A204.1 (cell line): ENCODE measurements at regions not wholly inside any gene's neighbourhood (a gene's known extent, or its start where the extent isn't known, plus 50 kb on each side); places are given as distances from the start of the nearest gene placed in this dataset.

Experiments
- FAIRE-seq: peaks from 2 replicates; lab custom pipeline; 2012; peaks lifted over from hg19 to GRCh38; lab: Jason Lieb, UNC

GRCh38 chr7:47147213-47147631, 434.7 kb downstream of the TNS3 start:
- no peak for FAIRE-seq

- FAIRE-seq = no peak
These were observed 435.9 kb downstream of the TNS3 start for GRCh38 chr7:47145982-47146381.

DNA sequence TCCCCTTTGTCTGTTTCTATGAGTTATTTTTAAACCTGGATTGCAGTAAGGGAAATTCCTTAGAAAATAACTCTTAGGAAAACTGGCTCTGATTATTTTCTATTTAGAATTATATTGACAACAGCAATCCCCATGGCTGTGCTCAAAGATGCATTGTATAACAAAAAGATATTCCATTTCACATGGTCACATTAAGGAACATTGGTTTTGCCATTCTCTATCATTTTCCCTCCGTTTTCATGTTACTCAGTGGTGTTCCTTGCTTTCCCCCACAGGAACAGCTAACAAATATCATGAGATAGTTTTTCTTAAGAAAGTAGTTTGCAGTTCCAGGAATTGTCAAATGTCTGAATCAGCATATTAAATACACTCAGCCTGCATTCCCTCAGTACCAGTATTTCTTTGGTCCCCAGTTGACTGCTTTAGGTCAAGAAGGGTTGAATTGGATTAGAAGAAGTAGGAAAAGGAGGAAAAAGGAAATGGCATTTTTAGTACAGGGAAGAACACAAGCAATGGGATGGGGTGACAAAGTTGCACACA, 436.7 kb downstream of the TNS3 start:
- FAIRE-seq = no peak

DNA sequence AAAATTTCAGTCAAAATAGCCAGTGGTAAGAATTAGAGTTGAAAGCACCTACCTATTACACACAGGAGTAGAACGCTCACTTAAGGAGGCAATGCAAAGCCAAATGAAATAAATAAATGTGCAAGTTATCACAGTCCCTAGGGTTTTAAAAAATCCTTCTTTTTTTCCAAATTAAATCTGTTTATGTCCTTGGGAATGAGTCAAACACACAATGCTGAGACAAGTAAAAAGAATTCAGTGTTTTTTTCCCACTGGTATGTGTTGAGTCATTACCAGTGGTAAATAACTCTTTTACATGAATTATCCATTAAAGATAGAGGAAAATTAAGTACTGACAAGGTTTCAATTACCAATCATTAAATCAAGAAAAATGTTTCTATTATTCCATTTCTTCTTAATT, 438.6 kb downstream of the TNS3 start:
- FAIRE-seq = no peak

DNA sequence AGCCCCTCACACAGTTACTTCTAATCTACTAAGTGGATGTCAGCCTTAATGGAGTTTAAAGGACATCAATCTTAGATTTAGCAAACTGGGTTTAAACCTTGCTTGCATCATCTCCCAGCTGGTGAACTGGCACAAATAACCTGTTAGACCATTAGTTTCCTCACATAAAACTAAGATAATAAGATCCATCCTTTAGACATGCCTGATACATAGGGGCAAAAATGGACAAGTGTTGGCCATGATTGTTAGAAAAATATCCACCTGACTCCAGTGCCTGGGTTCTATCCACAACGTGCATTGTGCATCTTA, 439.1 kb downstream of the TNS3 start:
- FAIRE-seq = no peak

GRCh38 chr7:47142169-47142866, 439.6 kb downstream of the TNS3 start:
- no peak for FAIRE-seq

- FAIRE-seq = no peak
These were observed 449.4 kb downstream of the TNS3 start for GRCh38 chr7:47132471-47132870.

- no peak for FAIRE-seq
These were observed 453.2 kb downstream of the TNS3 start for GRCh38 chr7:47128700-47129099.

DNA sequence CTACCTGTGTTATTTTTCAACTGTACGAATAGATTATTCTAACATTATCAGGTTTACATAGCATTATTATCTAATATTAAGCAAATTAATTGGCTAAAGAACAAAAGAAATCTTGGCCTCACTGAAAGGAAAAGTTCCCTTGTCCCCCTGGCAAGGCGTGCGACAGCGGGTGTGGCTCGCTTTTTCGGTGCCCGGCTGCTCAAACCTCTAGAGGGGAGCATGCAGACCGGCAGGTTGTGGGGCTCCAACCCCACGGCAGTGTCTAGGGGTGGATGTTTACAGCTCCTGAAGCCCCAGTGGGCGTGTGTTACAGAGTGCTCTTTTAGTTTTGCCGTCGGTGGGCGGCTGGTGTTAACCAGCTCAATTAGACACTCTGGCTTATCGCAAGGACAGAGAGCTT, 456.4 kb downstream of the TNS3 start:
- no peak for FAIRE-seq

- FAIRE-seq = no peak
These were observed 462.5 kb downstream of the TNS3 start for GRCh38 chr7:47119261-47119865.

DNA sequence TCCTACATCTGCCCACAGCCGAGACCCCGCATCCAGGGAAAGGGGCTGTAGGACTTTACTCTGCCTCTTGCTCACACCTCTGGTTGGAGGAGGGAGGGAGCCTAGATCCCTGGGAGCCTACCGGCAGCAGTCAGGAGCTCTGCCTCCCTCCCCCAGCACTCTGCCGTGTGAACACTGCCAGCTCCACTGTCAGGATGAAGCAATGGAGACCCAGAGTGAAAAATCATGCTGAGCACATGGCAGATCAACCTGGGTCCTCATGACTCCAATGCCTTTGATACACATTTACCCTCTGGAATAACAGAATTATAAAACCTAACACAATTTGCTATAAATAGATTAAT, 477.7 kb downstream of the TNS3 start:
- no peak for FAIRE-seq

- FAIRE-seq = no peak
These were observed 478.3 kb downstream of the TNS3 start for GRCh38 chr7:47103498-47104205.

- no peak for FAIRE-seq
These were observed 479.5 kb downstream of the TNS3 start for GRCh38 chr7:47102331-47102841.

- FAIRE-seq = no peak
These were observed 481.0 kb downstream of the TNS3 start for GRCh38 chr7:47100817-47101435.

DNA sequence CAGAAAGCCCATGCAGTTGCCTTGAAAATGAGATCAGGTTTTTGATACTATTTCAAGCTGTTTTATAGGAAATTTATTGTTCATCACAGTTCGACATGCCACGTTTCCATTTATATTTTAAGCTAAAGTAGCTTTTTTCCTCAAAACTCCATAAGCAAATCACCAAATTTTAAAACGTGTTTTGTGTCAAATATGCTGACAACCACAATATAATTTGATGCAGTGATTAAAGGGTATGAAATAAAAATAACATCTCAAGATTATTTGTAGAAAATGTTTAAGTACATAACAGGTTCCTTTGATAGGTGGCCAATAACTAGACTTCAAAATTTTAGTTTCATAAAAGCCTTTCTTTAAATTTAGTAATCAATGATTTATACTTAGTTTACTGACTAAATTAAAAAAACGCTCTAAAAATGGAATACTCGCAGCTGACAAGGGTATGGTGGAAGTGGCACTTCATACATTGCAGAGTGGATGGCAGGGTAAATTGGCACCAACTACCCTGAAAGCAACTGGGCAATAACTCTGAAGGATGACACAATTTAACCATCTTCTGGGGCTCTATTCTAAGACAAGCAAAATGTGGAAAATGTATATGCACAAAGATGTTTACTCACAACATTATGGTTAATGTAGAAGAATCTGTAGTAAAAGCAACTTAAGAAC, 481.6 kb downstream of the TNS3 start:
- no peak for FAIRE-seq

DNA sequence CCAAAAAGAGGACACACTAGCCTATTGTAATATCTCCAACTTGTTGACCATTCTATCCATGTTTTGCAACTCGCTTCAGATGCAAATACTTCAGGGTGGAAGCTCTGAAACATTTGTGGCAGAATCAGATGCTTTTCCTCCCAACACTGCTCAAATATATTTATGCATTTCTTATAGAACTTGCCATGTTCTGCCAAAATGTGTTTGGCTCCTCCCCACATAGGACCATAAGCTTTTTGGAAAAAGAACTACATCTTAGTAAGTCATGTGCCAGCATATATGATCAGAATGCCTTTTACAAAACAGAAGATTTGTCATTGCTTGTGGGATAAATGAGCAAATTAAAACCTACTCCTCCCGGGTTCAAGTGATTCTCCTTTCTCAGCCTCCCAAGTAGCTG, 484.5 kb downstream of the TNS3 start:
- FAIRE-seq = no peak

DNA sequence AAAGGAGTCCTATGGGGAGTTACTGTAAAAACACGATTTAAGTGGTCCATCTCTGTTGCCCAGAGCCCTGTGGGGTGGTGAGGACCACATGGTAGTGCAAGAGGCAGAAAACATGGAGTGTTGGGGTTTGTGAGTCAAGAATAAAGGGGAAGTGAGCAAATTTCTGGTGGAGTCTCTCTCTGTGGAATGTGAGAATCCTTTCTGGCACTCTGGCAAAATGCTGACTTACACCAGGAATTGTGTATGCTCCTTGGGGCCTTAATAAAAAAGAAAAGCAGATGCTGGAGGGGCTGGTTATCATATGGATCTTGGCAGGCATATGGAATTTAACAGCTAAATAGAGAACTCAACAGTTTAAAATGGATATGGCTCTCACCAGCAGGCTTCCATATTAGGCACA, 486.0 kb downstream of the TNS3 start:
- FAIRE-seq = no peak

DNA sequence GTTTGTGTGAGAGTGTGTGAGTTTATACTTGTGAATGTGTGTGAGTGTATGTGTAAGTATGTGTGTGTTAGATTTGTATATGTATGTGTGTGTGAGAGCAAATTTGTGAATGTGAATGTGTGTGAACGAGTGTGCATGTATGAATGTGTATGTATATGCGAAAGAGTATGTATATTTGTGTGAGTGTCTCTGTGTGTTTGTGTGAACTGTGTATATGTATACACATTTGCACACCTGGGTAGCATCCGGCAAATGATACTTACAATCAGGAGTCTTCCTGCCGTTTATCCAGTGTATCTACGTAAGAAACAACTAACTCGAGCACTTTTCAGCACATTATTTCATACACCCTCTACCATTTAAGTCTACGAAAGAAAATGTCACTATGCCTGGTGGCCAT, 487.4 kb downstream of the TNS3 start:
- FAIRE-seq = no peak

GRCh38 chr7:47093320-47094234, 488.3 kb downstream of the TNS3 start:
- FAIRE-seq = no peak

GRCh38 chr7:47092336-47092735, 489.6 kb downstream of the TNS3 start:
- no peak for FAIRE-seq

- no peak for FAIRE-seq
These were observed 490.8 kb downstream of the TNS3 start for GRCh38 chr7:47091141-47091540.
